ENCODE measurements at regions not wholly inside any gene's neighbourhood (a gene's known extent, or its start where the extent isn't known, plus 50 kb on each side); places are given as distances from the start of the nearest gene placed in this dataset.

- H3K4me1 ChIP-seq (replicated peaks; ENCODE audit: insufficient read depth), result peaks cover 70% of the 10 kb centered on the region
- H2AFZ ChIP-seq, result no peak overlapping the region
- ChIA-PET CTCF (no interaction called here), POLR2A (ENCODE audit: unreplicated experiment) (interaction anchor here (0.7 kb wide), 1 partner anchor 98 kb away, joined by 3 read pairs; no protein-coding TSS in a partner anchor)
- no peak overlapping the region for H3K4me3 ChIP-seq
- H3F3A ChIP-seq (ENCODE audit: insufficient read depth, low read depth), result peaks cover 63% of the 10 kb centered on the region; the same call in 1 of the 2 replicates
- H3K36me3 ChIP-seq (ENCODE audit: low read depth), result no peaks in the 10 kb centered on the region
- TF ChIP-seq, protein P1, sequence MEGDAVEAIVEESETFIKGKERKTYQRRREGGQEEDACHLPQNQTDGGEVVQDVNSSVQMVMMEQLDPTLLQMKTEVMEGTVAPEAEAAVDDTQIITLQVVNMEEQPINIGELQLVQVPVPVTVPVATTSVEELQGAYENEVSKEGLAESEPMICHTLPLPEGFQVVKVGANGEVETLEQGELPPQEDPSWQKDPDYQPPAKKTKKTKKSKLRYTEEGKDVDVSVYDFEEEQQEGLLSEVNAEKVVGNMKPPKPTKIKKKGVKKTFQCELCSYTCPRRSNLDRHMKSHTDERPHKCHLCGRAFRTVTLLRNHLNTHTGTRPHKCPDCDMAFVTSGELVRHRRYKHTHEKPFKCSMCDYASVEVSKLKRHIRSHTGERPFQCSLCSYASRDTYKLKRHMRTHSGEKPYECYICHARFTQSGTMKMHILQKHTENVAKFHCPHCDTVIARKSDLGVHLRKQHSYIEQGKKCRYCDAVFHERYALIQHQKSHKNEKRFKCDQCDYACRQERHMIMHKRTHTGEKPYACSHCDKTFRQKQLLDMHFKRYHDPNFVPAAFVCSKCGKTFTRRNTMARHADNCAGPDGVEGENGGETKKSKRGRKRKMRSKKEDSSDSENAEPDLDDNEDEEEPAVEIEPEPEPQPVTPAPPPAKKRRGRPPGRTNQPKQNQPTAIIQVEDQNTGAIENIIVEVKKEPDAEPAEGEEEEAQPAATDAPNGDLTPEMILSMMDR (conservative IDR thresholded peaks at IDR 0.05), result no peak
- TF ChIP-seq EZH2 (IDR thresholded peaks at IDR 0.05; ENCODE audit: low read depth), result no peak
- no peaks in the 10 kb centered on the region for H3K27me3 ChIP-seq (ENCODE audit: insufficient read depth, low read depth)
- H3K79me2 ChIP-seq (ENCODE audit: low read depth), result no peaks in the 10 kb centered on the region
- no peaks in the 10 kb centered on the region for H3K9me2 ChIP-seq (ENCODE audit: insufficient read depth)
- BruUV-seq (replicated peaks), result no TSS peak
- no peaks in the 10 kb centered on the region for H3K9me3 ChIP-seq (ENCODE audit: insufficient read depth, low read depth)
- no peak overlapping the region for H3K4me2 ChIP-seq
- no peak overlapping the region for H3K27ac ChIP-seq
- no peaks in the 10 kb centered on the region for H4K20me1 ChIP-seq (ENCODE audit: insufficient read depth)
- intact Hi-C loops (cut with micrococcal nuclease; ENCODE audit: unreplicated experiment), result loop anchor here (5.0 kb wide), 1 partner anchor 122 kb away; no protein-coding TSS in a partner anchor
- no peak for DNase-seq
Observed at GRCh38 chr2:43084699-43085091, 141.7 kb downstream of the ZFP36L2 start.

DNA sequence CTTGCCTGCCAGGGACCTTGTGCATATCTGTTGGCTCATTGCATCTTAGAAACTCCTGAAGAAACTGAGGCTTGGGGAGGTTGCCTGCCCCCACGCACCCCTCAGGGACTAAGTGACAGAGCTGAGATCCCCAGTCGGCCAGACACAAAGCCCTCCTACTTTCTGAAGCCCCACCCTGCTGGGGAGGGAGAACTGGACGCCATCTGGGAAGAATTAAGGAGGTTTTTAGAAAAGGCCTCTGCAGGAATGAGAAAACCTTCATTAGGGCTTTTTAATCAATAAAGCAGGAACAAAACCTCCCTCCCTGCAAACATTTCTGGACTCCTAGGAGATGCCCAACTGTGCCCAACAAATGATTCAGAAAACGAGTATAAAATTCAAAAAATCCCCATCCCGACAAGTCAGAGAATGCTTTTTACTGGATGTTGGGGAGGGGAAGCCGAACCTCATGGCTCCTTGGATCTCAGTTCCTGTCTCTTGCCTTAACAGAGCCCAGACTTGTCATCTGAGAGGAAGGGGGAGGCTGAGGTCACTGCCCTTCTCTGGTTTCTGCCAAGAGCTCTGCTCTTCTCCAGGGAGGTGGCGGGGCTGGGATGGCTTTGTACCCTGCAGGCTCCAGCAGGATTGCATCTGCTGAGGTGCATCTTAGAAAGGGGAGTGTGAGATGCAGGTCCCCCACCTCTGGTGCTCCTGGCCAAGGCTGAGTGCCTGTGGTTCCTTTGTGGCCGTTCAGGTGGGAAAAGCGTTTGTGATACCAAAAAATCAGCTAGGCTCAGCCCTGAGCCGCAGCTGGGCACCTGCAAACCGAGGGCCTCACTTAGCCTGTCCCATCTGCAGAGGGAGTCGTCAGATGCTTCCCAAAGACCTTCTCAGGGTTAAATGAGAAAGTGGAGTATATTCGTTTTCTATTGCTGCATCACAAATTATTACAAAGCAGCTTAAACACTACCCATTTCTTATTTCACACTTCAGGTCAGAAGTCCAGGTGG is 142.4 kb downstream of the ZFP36L2 start:
- no peak overlapping the region for H2AFZ ChIP-seq
- H3K4me2 ChIP-seq, result no peak overlapping the region
- no peaks in the 10 kb centered on the region for H3K27me3 ChIP-seq (ENCODE audit: insufficient read depth, low read depth)
- no peaks in the 10 kb centered on the region for H3K9me2 ChIP-seq (ENCODE audit: insufficient read depth)
- TF ChIP-seq, protein P1 (conservative IDR thresholded peaks at IDR 0.05), result no peak
- TF ChIP-seq EZH2 (IDR thresholded peaks at IDR 0.05; ENCODE audit: low read depth), result no peak
- H3F3A ChIP-seq (ENCODE audit: insufficient read depth, low read depth), result peaks cover 63% of the 10 kb centered on the region; the same call in 1 of the 2 replicates
- no peaks in the 10 kb centered on the region for H4K20me1 ChIP-seq (ENCODE audit: insufficient read depth)
- no peaks in the 10 kb centered on the region for H3K79me2 ChIP-seq (ENCODE audit: low read depth)
- no peak overlapping the region for H3K27ac ChIP-seq
- H3K9me3 ChIP-seq (ENCODE audit: insufficient read depth, low read depth), result no peaks in the 10 kb centered on the region
- H3K36me3 ChIP-seq (ENCODE audit: low read depth), result 0 out of 2 replicates have a peak, but pooled peaks cover 2% of the 10 kb centered on the region
- DNase-seq, result no peak
- H3K4me3 ChIP-seq, result no peak overlapping the region
- intact Hi-C loops (cut with micrococcal nuclease; ENCODE audit: unreplicated experiment), result no loop called here
- peaks cover 69% of the 10 kb centered on the region for H3K4me1 ChIP-seq (replicated peaks; ENCODE audit: insufficient read depth)
- no TSS peak for BruUV-seq (replicated peaks)
- CTCF ChIA-PET, result no interaction called here
- POLR2A ChIA-PET (ENCODE audit: unreplicated experiment), result interaction anchor here (0.7 kb wide), 1 partner anchor 97 kb away, joined by 3 read pairs; no protein-coding TSS in a partner anchor

- intact Hi-C loops (cut with micrococcal nuclease; ENCODE audit: unreplicated experiment), result no loop called here
- Histone ChIP-seq H3F3A (ENCODE audit: insufficient read depth, low read depth) (peaks cover 55% of the 10 kb centered on the region; the same call in 1 of the 2 replicates), H3K4me2 (peak overlapping the region; percentile 10; the same call in 1 of the 2 replicates), H3K4me1 (replicated peaks; ENCODE audit: insufficient read depth) (peaks cover 60% of the 10 kb centered on the region), H3K9me2 (ENCODE audit: insufficient read depth) (no peaks in the 10 kb centered on the region), H3K4me3 (no peak overlapping the region), H2AFZ (no peak overlapping the region), H4K20me1 (ENCODE audit: insufficient read depth) (no peaks in the 10 kb centered on the region), H3K79me2 (ENCODE audit: low read depth) (no peaks in the 10 kb centered on the region), H3K27ac (peak overlapping the region; percentile 5; the same call in 1 of the 2 replicates), H3K36me3 (ENCODE audit: low read depth) (0 out of 2 replicates have a peak, but pooled peaks cover 4% of the 10 kb centered on the region), H3K27me3 (ENCODE audit: insufficient read depth, low read depth) (no peaks in the 10 kb centered on the region), H3K9me3 (ENCODE audit: insufficient read depth, low read depth) (no peaks in the 10 kb centered on the region)
- ChIA-PET CTCF (no interaction called here), POLR2A (ENCODE audit: unreplicated experiment) (no interaction called here)
- no TSS peak for BruUV-seq (replicated peaks)
- no peak for DNase-seq
- TF ChIP-seq, protein P1 (conservative IDR thresholded peaks at IDR 0.05), result no peak
- TF ChIP-seq EZH2 (IDR thresholded peaks at IDR 0.05; ENCODE audit: low read depth), result no peak
Observed at GRCh38 chr2:43082903-43083677, 143.3 kb downstream of the ZFP36L2 start.

All from PC-9 (cell line).